HG03175 (cell line): ENCODE measurements at regions not wholly inside any gene's neighbourhood (a gene's known extent, or its start where the extent isn't known, plus 50 kb on each side); places are given as distances from the start of the nearest gene placed in this dataset.
A peak's percentile ranks its signal among the peaks of the same experiment; 100 is the strongest.
"Not testable (repeated sequence)": the region's sequence is repeated elsewhere in the genome, so short reads cannot be mapped to it uniquely, and the experiment has no call there.

Experiments used
- ATAC-seq: cut with Tn5 transposase; IDR thresholded peaks from one replicate; pipeline ENCODE4 v1.9.1; 2021; ENCODE audit warnings: mild to moderate bottlenecking, moderate library complexity; ENCODE audit not compliant: unreplicated experiment

- not testable (repeated sequence) for ATAC-seq
These were observed 320.7 kb downstream of the KLF13 start for GRCh38 chr15:31647337-31647826.

- ATAC-seq = not testable (repeated sequence)
These were observed 323.0 kb downstream of the KLF13 start for GRCh38 chr15:31649634-31650033.

GRCh38 chr15:31650055-31650701 is 323.5 kb downstream of the KLF13 start:
- ATAC-seq = not testable (repeated sequence)

GRCh38 chr15:31656915-31657314 is 330.3 kb downstream of the KLF13 start:
- not testable (repeated sequence) for ATAC-seq

GRCh38 chr15:31660816-31661215 is 334.2 kb downstream of the KLF13 start:
- no peak for ATAC-seq

GRCh38 chr15:31665732-31666131 is 339.1 kb downstream of the KLF13 start:
- ATAC-seq = not testable (repeated sequence)

GRCh38 chr15:31669158-31669908 is 342.7 kb downstream of the KLF13 start:
- not testable (repeated sequence) for ATAC-seq

GRCh38 chr15:31673263-31673662 is 346.6 kb downstream of the KLF13 start:
- ATAC-seq = not testable (repeated sequence)

- not testable (repeated sequence) for ATAC-seq
These were observed 348.6 kb upstream of the CHRNA7 start for GRCh38 chr15:31681529-31682259.

GRCh38 chr15:31687088-31687487 is 343.2 kb upstream of the CHRNA7 start:
- not testable (repeated sequence) for ATAC-seq

GRCh38 chr15:31696509-31696908 is 333.8 kb upstream of the CHRNA7 start:
- not testable (repeated sequence) for ATAC-seq

GRCh38 chr15:31705076-31705678 is 325.1 kb upstream of the CHRNA7 start:
- not testable (repeated sequence) for ATAC-seq

- peak; percentile 78 for ATAC-seq
These were observed 322.2 kb upstream of the CHRNA7 start for GRCh38 chr15:31707944-31708702.

- peak; percentile 74 for ATAC-seq
These were observed 321.5 kb upstream of the CHRNA7 start for GRCh38 chr15:31708703-31709327.

- ATAC-seq = not testable (repeated sequence)
These were observed 320.8 kb upstream of the CHRNA7 start for GRCh38 chr15:31709479-31709878.

GRCh38 chr15:31710806-31711205 is 319.5 kb upstream of the CHRNA7 start:
- ATAC-seq = not testable (repeated sequence)

GRCh38 chr15:31715208-31715607 is 315.1 kb upstream of the CHRNA7 start:
- ATAC-seq = not testable (repeated sequence)

GRCh38 chr15:31718625-31719024 is 311.7 kb upstream of the CHRNA7 start:
- not testable (repeated sequence) for ATAC-seq

- ATAC-seq = not testable (repeated sequence)
These were observed 310.8 kb upstream of the CHRNA7 start for GRCh38 chr15:31719396-31720022.
